DOHH2 (cell line): ENCODE measurements at regions not wholly inside any gene's neighbourhood (a gene's known extent, or its start where the extent isn't known, plus 50 kb on each side); places are given as distances from the start of the nearest gene placed in this dataset.

Experiments
- H3F3A ChIP-seq: fragments of 200-600 bp; sonication (generic), shearing (Covaris generic); 2 replicates; pipeline ENCODE4 v1.6.0; 2016; ENCODE audit warnings: antibody characterized with exemption, mild to moderate bottlenecking; ENCODE audit not compliant: control insufficient read depth, insufficient read depth
- H3K27ac ChIP-seq: fragments of 200-600 bp; sonication (generic); 2 replicates; pipeline ENCODE4 v1.5.1; 2014; ENCODE audit warnings: low read depth, mild to moderate bottlenecking, low read length, moderate library complexity
- H3K27me3 ChIP-seq: fragments of 200-600 bp; sonication (generic); 2 replicates; pipeline ENCODE4 v1.6.1; 2014; ENCODE audit warnings: mild to moderate bottlenecking, low read length, mixed read lengths; ENCODE audit not compliant: control insufficient read depth
- H3K36me3 ChIP-seq: fragments of 200-600 bp; sonication (generic); 2 replicates; pipeline ENCODE4 v1.6.1; 2014; ENCODE audit warnings: mild to moderate bottlenecking, low read length, moderate library complexity, mixed read lengths; ENCODE audit not compliant: control insufficient read depth
- H3K4me1 ChIP-seq: fragments of 200-600 bp; sonication (generic); 2 replicates; pipeline ENCODE4 v1.6.1; 2014; ENCODE audit warnings: mild to moderate bottlenecking, low read length, mixed read lengths; ENCODE audit not compliant: control insufficient read depth
- H3K4me2 ChIP-seq: fragments of 200-600 bp; sonication (generic); 2 replicates; pipeline ENCODE4 v1.6.0; 2014; ENCODE audit warnings: mild to moderate bottlenecking, low read length, moderate library complexity
- H3K4me3 ChIP-seq: fragments of 200-600 bp; sonication (generic); 2 replicates; pipeline ENCODE4 v1.5.1; 2014; ENCODE audit warnings: mild to moderate bottlenecking, low read length, mixed read lengths
- H3K79me2 ChIP-seq: fragments of 200-600 bp; sonication (generic); 2 replicates; pipeline ENCODE4 v1.6.1; 2014; ENCODE audit warnings: mild to moderate bottlenecking, low read length, mixed read lengths; ENCODE audit not compliant: control insufficient read depth
- H3K9me2 ChIP-seq: fragments of 200-600 bp; sonication (generic); replicated peaks from 2 replicates; pipeline ENCODE4 v1.6.1; 2014; ENCODE audit warnings: mild to moderate bottlenecking, low read length, mixed read lengths; ENCODE audit not compliant: control insufficient read depth
- H3K9me3 ChIP-seq: fragments of 200-600 bp; sonication (generic); 2 replicates; pipeline ENCODE4 v1.6.1; 2014; ENCODE audit warnings: antibody characterized with exemption, low read length, mixed read lengths; ENCODE audit not compliant: control insufficient read depth, insufficient read depth
- H4K20me1 ChIP-seq: fragments of 200-600 bp; sonication (generic); 2 replicates; pipeline ENCODE4 v1.6.0; 2014; ENCODE audit warnings: low read depth, mild to moderate bottlenecking, antibody characterized with exemption, low read length, moderate library complexity; ENCODE audit not compliant: control insufficient read depth, insufficient read depth
- EZH2phosphoT487 ChIP-seq: fragments of 200-600 bp; sonication (generic); IDR thresholded peaks from 2 replicates; pipeline ENCODE4 v1.6.1; 2017; ENCODE audit warnings: borderline replicate concordance, mild to moderate bottlenecking, antibody characterized with exemption, low read length, moderate library complexity, mixed read lengths
- TF ChIP-seq, protein P1 (sequence below): fragments of 200-600 bp; sonication (generic); IDR thresholded peaks from one replicate; pipeline ENCODE4 v1.5.1; 2014; ENCODE audit warnings: antibody characterized with exemption, mild to moderate bottlenecking, low read depth, low read length; ENCODE audit not compliant: poor library complexity, severe bottlenecking

DNA sequence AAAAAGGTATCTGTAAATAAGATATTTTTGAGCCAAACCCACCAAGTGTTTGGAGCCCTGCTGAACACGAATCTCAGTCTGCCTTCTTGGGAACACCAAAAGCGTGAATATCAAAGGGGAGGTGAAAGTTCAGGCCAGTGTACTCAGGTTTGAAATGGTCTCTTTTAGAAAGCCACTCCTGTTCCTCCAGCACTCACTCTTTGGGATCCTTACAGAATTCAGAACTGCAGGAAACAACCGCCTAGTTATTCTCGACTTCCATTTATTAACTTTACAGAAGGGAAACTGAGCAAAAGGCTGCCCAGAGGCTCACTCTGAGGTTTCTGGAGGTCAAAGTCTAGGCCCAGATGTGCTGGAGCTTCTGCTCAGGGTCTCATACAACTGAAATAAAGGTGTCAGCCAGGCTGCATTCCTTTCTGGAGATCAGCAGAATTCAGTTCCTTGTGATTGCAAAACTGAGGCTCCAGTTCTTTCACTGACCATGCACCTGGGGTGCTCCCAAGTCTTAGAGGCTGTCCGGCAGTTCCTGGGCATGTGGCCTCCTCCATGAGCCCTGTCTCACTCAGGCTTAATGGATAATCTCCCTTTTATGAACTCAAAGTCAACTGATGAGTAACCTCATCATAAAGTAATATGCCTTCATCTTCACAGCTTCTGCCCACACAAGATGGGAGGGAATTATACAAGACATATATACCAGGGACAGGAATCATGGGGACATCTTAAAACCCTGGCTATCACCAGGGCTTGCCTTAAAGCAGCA lies 65.5 kb upstream of the TNFAIP3 start:
- Histone ChIP-seq H3K4me1 (peaks cover 8% of the 10 kb centered on the region), H3K27me3 (no peaks in the 10 kb centered on the region), H3K9me2 (no peaks in the 10 kb centered on the region), H3K27ac (no peak overlapping the region), H3K79me2 (no peaks in the 10 kb centered on the region), H3F3A (no peaks in the 10 kb centered on the region), H3K4me2 (no peak overlapping the region), H4K20me1 (no peaks in the 10 kb centered on the region), H3K9me3 (no peaks in the 10 kb centered on the region), H3K36me3 (no peaks in the 10 kb centered on the region), H3K4me3 (no peak overlapping the region)
- TF ChIP-seq, protein P1, sequence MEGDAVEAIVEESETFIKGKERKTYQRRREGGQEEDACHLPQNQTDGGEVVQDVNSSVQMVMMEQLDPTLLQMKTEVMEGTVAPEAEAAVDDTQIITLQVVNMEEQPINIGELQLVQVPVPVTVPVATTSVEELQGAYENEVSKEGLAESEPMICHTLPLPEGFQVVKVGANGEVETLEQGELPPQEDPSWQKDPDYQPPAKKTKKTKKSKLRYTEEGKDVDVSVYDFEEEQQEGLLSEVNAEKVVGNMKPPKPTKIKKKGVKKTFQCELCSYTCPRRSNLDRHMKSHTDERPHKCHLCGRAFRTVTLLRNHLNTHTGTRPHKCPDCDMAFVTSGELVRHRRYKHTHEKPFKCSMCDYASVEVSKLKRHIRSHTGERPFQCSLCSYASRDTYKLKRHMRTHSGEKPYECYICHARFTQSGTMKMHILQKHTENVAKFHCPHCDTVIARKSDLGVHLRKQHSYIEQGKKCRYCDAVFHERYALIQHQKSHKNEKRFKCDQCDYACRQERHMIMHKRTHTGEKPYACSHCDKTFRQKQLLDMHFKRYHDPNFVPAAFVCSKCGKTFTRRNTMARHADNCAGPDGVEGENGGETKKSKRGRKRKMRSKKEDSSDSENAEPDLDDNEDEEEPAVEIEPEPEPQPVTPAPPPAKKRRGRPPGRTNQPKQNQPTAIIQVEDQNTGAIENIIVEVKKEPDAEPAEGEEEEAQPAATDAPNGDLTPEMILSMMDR = no peak
- no peak for TF ChIP-seq EZH2phosphoT487

DNA sequence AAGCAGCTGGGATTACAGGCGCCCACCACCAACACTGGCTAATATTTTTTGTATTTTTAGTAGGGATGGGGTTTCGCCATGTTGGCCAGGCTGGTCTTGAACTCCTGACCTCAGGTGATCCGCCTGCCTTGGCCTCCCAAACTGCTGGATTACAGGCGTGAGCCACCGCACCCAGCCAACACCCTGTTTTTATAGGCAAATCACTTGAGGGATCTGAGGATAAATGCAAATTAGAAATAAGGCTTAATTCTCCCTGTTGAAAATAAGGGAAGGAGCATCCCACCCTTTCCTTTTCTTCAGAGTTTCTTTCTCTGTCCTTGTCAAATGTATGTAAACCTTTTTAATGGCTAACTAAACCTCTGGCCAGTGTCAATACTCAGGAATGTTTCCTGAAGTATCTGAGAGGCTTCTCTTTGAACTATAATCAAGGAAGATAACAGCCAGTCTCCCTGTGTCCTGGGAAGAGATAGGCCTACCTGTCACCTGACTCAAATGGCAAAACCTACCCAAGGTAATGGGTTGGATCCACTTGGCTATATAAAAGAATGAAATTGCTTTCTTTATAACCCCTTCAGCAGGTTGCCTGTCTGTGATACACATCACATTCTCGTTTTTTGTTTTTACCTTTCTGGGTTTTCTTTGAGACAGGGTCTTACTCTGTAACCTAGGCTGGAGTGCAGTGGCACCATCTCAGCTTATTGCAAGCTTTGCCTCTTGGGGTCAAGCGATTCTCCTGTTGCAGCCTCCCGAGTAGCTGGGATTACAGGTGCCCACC lies 64.5 kb upstream of the TNFAIP3 start:
- Histone ChIP-seq H3K27me3 (no peaks in the 10 kb centered on the region), H3K4me2 (no peak overlapping the region), H3K9me2 (no peaks in the 10 kb centered on the region)

DNA sequence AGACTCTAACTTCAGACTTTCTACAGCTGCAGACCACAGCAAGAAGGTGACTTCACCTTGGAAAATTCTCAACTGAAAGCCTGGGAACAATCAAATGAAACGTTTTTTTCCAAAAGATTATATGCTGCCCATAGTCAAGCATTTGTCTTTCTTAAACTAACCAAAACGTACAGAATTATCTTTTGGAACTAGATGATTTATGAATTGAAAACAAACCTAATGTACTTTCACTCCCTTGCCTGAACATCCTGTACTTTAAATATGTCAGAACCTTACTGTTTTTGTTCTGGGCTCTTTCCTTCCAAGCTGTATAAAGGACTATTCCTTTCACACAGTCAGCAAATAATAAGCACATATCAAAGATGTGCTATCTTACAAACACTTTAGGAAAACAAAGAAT lies 62.4 kb upstream of the TNFAIP3 start:
- Histone ChIP-seq H3F3A (no peaks in the 10 kb centered on the region), H3K4me1 (peaks cover 7% of the 10 kb centered on the region)

More for the DNA sequence above, 64.5 kb upstream of the TNFAIP3 start:
- H4K20me1 ChIP-seq = no peaks in the 10 kb centered on the region
- TF ChIP-seq, protein P1 = no peak
- TF ChIP-seq EZH2phosphoT487 = no peak
- H3K9me3 ChIP-seq = no peaks in the 10 kb centered on the region
- no peaks in the 10 kb centered on the region for H3F3A ChIP-seq
- no peak overlapping the region for H3K4me3 ChIP-seq
- H3K4me1 ChIP-seq = peaks cover 8% of the 10 kb centered on the region
- no peaks in the 10 kb centered on the region for H3K79me2 ChIP-seq
- no peak overlapping the region for H3K27ac ChIP-seq
- H3K36me3 ChIP-seq = no peaks in the 10 kb centered on the region

More for the DNA sequence above, 62.4 kb upstream of the TNFAIP3 start:
- no peak overlapping the region for H3K27ac ChIP-seq
- no peaks in the 10 kb centered on the region for H3K36me3 ChIP-seq
- H3K9me3 ChIP-seq = no peaks in the 10 kb centered on the region
- no peak overlapping the region for H3K4me3 ChIP-seq
- no peaks in the 10 kb centered on the region for H3K79me2 ChIP-seq
- no peaks in the 10 kb centered on the region for H3K27me3 ChIP-seq
- TF ChIP-seq, protein P1 = no peak
- TF ChIP-seq EZH2phosphoT487 = no peak
- no peaks in the 10 kb centered on the region for H3K9me2 ChIP-seq
- no peaks in the 10 kb centered on the region for H4K20me1 ChIP-seq
- H3K4me2 ChIP-seq = no peak overlapping the region
